ENCODE measurements at regions not wholly inside any gene's neighbourhood (a gene's known extent, or its start where the extent isn't known, plus 50 kb on each side); places are given as distances from the start of the nearest gene placed in this dataset.

DNA sequence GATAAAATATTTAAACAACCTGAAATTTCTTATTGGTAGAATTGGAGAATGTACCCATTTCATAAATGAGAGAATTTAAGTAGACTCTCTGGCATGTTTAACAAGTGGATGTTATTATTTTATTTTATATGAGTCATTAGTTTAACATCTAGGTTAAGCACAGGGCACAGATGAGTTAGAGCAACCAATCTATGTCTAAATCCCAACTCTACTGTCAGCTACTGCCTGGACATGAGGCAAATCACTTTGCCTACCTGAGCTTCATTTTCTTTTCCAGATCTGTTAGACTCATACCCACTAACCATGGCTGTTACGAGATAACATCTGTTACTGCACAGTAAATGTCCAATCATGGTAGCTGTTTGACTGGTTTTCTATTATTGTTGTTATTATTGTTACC lies 251.1 kb downstream of the INHBA start:
- DNase-seq (no peak), ATAC-seq (no peak)
- no peaks in the 10 kb centered on the region for H3K36me3 ChIP-seq
- TF ChIP-seq, protein P1, sequence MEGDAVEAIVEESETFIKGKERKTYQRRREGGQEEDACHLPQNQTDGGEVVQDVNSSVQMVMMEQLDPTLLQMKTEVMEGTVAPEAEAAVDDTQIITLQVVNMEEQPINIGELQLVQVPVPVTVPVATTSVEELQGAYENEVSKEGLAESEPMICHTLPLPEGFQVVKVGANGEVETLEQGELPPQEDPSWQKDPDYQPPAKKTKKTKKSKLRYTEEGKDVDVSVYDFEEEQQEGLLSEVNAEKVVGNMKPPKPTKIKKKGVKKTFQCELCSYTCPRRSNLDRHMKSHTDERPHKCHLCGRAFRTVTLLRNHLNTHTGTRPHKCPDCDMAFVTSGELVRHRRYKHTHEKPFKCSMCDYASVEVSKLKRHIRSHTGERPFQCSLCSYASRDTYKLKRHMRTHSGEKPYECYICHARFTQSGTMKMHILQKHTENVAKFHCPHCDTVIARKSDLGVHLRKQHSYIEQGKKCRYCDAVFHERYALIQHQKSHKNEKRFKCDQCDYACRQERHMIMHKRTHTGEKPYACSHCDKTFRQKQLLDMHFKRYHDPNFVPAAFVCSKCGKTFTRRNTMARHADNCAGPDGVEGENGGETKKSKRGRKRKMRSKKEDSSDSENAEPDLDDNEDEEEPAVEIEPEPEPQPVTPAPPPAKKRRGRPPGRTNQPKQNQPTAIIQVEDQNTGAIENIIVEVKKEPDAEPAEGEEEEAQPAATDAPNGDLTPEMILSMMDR (IDR thresholded peaks at IDR 0.05) = no peak
- H3K4me1 ChIP-seq = no peaks in the 10 kb centered on the region
- no peak overlapping the region for H3K4me3 ChIP-seq
- H3K9me3 ChIP-seq = no peaks in the 10 kb centered on the region
- no peaks in the 10 kb centered on the region for H3K27me3 ChIP-seq
- H3K27ac ChIP-seq = no peak overlapping the region
- intact Hi-C loops (cut with DNase I) = no loop called here

DNA sequence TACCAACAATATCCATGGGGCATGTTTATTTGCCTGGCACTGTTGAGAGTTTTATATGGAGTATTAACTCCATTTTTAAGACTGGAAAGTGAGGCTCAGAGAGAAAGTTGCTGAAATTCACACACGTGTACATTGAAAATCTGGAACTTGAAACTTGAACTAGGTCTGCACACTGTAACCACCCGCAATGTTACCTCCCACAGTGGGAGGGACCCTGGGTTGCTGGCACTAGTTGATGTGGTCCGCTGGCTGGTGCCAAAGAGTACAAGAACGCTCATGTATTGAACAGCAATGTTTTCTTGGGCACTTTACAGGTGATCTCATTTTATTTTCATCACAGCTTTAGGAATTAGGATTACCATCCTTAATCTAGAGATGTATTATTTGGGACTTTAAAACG lies 253.2 kb downstream of the INHBA start:
- H3K36me3 ChIP-seq = no peaks in the 10 kb centered on the region
- H3K4me1 ChIP-seq = no peaks in the 10 kb centered on the region
- TF ChIP-seq, protein P1 (IDR thresholded peaks at IDR 0.05) = no peak
- DNase-seq (no peak), ATAC-seq (no peak)
- H3K4me3 ChIP-seq = no peak overlapping the region
- no peaks in the 10 kb centered on the region for H3K9me3 ChIP-seq
- no peak overlapping the region for H3K27ac ChIP-seq
- intact Hi-C loops (cut with DNase I) = no loop called here
- no peaks in the 10 kb centered on the region for H3K27me3 ChIP-seq

DNA sequence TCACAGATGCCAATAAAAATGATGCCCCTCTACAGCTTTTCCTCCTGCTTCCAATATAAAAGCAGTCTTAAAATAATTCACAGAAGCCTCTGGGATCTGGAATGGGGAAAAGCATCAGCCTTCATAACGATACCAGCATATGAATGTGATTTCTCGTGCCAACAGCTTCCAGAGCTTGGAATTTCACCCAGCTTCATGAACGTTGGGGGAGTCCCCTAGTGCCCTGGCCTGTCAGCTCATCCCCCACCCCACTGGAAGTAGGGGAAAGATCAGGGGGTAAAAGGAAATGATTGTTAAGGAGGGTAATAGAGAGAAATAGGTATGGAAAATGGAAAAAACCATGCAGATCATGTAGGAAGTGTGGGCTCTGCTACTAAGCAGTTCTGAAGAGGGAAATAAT lies 253.6 kb downstream of the INHBA start:
- no peaks in the 10 kb centered on the region for H3K9me3 ChIP-seq
- DNase-seq (no peak), ATAC-seq (no peak)
- H3K4me3 ChIP-seq = no peak overlapping the region
- intact Hi-C loops (cut with DNase I) = no loop called here
- H3K27me3 ChIP-seq = no peaks in the 10 kb centered on the region
- TF ChIP-seq, protein P1 (IDR thresholded peaks at IDR 0.05) = no peak
- H3K4me1 ChIP-seq = no peaks in the 10 kb centered on the region
- no peaks in the 10 kb centered on the region for H3K36me3 ChIP-seq
- no peak overlapping the region for H3K27ac ChIP-seq

DNA sequence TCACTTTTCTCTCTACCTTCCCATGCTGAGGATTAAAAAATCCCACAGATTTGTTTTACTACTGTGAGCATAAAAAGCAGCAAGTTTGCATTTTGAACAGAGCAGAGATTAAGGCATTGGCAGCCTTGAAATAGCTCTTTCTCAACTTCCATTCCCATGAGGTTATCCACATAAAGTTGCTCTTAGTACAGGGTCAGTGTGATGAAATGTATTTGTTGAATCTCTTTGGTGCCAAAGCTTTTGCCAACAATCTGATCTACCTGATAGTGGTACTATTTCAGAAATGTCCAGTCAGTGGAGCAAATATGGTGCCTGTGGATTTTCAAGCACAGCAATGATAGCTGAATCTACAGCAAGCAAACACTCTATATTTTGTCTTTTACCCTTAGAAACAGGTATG lies 254.8 kb downstream of the INHBA start:
- no peak overlapping the region for H3K4me3 ChIP-seq
- H3K36me3 ChIP-seq = no peaks in the 10 kb centered on the region
- TF ChIP-seq, protein P1 (IDR thresholded peaks at IDR 0.05) = no peak
- intact Hi-C loops (cut with DNase I) = no loop called here
- ATAC-seq (peak; percentile 50), DNase-seq (no peak)
- H3K27ac ChIP-seq = no peak overlapping the region
- H3K4me1 ChIP-seq = no peaks in the 10 kb centered on the region
- H3K27me3 ChIP-seq = no peaks in the 10 kb centered on the region
- no peaks in the 10 kb centered on the region for H3K9me3 ChIP-seq

DNA sequence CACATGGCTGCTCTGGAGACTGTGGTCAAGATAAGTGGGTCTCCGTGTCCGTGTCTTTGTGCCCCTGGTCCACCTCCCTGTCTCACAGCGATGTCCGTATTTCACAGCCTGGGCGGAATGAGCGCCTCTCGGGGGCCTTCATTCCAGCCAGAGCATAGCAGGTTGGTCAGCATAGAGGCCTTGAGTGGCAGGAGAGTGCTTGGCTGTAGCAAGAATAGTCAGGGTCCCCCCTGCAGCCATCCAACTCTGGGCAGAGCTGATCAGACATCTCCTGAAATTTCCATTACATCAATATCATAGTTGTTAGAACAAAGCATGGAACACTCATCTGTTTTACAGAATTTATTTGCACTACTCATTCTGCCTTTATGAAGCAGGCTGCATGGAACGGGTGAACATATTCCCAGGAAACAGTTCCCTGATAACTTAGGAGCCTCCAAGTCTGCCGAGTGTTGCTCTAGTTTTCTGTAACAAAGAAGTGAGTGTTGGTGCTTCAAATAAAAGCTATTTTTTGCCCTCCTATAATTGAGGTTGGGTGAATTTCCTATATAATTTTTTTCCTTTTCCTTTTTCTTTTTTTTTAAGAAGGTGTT lies 255.3 kb downstream of the INHBA start:
- TF ChIP-seq, protein P1 (IDR thresholded peaks at IDR 0.05) = no peak
- ATAC-seq (peak; percentile 20), DNase-seq (no peak)
- Histone ChIP-seq H3K27me3 (no peaks in the 10 kb centered on the region), H3K27ac (no peak overlapping the region), H3K4me3 (no peak overlapping the region), H3K9me3 (no peaks in the 10 kb centered on the region), H3K4me1 (no peaks in the 10 kb centered on the region), H3K36me3 (no peaks in the 10 kb centered on the region)
- intact Hi-C loops (cut with DNase I) = no loop called here
